ENCODE measurements at regions not wholly inside any gene's neighbourhood (a gene's known extent, or its start where the extent isn't known, plus 50 kb on each side); places are given as distances from the start of the nearest gene placed in this dataset.
"Not testable (repeated sequence)": the region's sequence is repeated elsewhere in the genome, so short reads cannot be mapped to it uniquely, and the experiment has no call there.

- DNase-seq (ENCODE audit: insufficient read length, low spot score) = no peak
- FAIRE-seq = no peak
- TF ChIP-seq POLR2AphosphoS5 (IDR thresholded peaks at IDR 0.05; ENCODE audit: low read depth, low read length) (no peak), SPI1 (IDR thresholded peaks at IDR 0.05; ENCODE audit: low read depth, low read length) (no peak)
Observed at GRCh38 chr9:88890546-88890945, 100.7 kb upstream of the S1PR3 start.

GRCh38 chr9:88891040-88891439 is 100.2 kb upstream of the S1PR3 start:
- DNase-seq (ENCODE audit: insufficient read length, low spot score) (no peak), FAIRE-seq (no peak)
- TF ChIP-seq POLR2A (IDR thresholded peaks at IDR 0.05; ENCODE audit: low read depth, low read length) = no peak
- TF ChIP-seq TAF1 (IDR thresholded peaks at IDR 0.05; ENCODE audit: low read depth, low read length) = no peak
- TF ChIP-seq POU2F2 (IDR thresholded peaks at IDR 0.05; ENCODE audit: low read depth, low read length) = no peak
- TF ChIP-seq PAX5 (IDR thresholded peaks at IDR 0.05; ENCODE audit: insufficient read depth, low read length, severe bottlenecking) = no peak
- no peak for TF ChIP-seq SPI1 (IDR thresholded peaks at IDR 0.05; ENCODE audit: low read depth, low read length)
- TF ChIP-seq POLR2AphosphoS5 (IDR thresholded peaks at IDR 0.05; ENCODE audit: low read depth, low read length) = no peak

GRCh38 chr9:88892724-88893123 is 98.5 kb upstream of the S1PR3 start:
- FAIRE-seq (no peak), DNase-seq (ENCODE audit: insufficient read length, low spot score) (no peak)
- no peak for TF ChIP-seq PAX5 (IDR thresholded peaks at IDR 0.05; ENCODE audit: insufficient read depth, low read length, severe bottlenecking)

DNA sequence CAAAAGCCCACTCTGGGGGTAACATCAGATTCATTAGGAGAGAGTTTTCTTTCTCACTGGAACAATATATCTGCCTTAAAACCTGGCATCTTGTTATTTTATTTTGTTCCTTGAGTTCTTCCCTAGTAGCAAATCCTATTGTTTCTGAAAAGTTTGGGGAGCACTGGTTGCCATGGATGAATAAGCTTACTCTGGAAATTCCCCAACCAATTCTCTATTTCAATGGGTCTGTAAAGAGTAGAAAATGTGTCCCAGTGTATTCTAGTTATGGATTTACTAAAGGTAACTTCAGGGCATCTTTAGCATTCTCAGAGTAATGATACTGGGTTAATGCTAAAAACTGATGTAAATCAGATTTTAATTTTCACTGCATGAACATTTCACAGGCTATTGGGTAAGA is 94.2 kb upstream of the S1PR3 start:
- FAIRE-seq (no peak), DNase-seq (ENCODE audit: insufficient read length, low spot score) (no peak)
- TF ChIP-seq PAX5 (IDR thresholded peaks at IDR 0.05; ENCODE audit: insufficient read depth, low read length, severe bottlenecking) (no peak), POU2F2 (IDR thresholded peaks at IDR 0.05; ENCODE audit: low read depth, low read length) (no peak), POLR2A (IDR thresholded peaks at IDR 0.05; ENCODE audit: low read depth, low read length) (no peak), POLR2AphosphoS5 (IDR thresholded peaks at IDR 0.05; ENCODE audit: low read depth, low read length) (no peak), TAF1 (IDR thresholded peaks at IDR 0.05; ENCODE audit: low read depth, low read length) (no peak)

DNA sequence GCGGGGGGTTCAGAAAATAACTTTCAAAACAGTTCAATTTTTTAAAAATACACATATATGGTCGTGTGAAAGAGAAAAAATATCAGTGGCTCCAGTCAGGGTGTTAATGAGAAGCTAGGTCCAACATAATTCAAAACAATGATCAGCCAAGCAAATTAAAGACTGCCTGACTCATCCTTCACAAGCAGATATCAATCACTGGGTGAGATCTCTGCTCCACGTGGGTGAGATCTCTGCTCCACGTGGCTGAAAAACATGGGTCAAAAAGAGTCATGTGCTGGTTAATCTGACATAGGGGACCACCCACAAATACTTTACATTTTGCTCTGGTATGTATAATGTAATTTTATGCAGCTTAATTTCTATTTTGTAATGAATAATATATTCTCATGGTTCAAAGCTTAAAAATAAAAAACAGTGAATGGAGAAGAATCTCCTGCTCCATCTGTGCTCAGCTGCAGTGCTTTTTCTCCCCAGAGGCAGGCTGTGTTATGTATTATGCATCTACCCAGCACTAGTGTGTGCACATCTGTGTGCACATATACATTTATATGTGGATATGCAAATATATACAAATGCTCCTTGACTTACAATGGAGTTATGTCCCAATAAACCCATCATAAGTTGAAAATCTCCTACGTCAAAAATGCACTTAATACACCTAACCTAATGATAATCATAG is 93.1 kb upstream of the S1PR3 start:
- TF ChIP-seq PAX5 (IDR thresholded peaks at IDR 0.05; ENCODE audit: insufficient read depth, low read length, severe bottlenecking) = no peak
- TF ChIP-seq TAF1 (IDR thresholded peaks at IDR 0.05; ENCODE audit: low read depth, low read length) = no peak
- no peak for TF ChIP-seq POU2F2 (IDR thresholded peaks at IDR 0.05; ENCODE audit: low read depth, low read length)
- no peak for TF ChIP-seq SPI1 (IDR thresholded peaks at IDR 0.05; ENCODE audit: low read depth, low read length)
- no peak for TF ChIP-seq POLR2A (IDR thresholded peaks at IDR 0.05; ENCODE audit: low read depth, low read length)
- no peak for TF ChIP-seq POLR2AphosphoS5 (IDR thresholded peaks at IDR 0.05; ENCODE audit: low read depth, low read length)
- no peak for FAIRE-seq
- no peak for DNase-seq (ENCODE audit: insufficient read length, low spot score)

GRCh38 chr9:88905506-88905905 is 85.8 kb upstream of the S1PR3 start:
- TF ChIP-seq POLR2A (IDR thresholded peaks at IDR 0.05; ENCODE audit: low read depth, low read length) (no peak), TAF1 (IDR thresholded peaks at IDR 0.05; ENCODE audit: low read depth, low read length) (no peak), POLR2AphosphoS5 (IDR thresholded peaks at IDR 0.05; ENCODE audit: low read depth, low read length) (no peak)
- DNase-seq (ENCODE audit: insufficient read length, low spot score) (no peak), FAIRE-seq (no peak)

GRCh38 chr9:88915916-88916315 is 75.4 kb upstream of the S1PR3 start:
- DNase-seq (ENCODE audit: insufficient read length, low spot score) (no peak), FAIRE-seq (no peak)
- TF ChIP-seq POLR2AphosphoS5 (IDR thresholded peaks at IDR 0.05; ENCODE audit: low read depth, low read length) = no peak

DNA sequence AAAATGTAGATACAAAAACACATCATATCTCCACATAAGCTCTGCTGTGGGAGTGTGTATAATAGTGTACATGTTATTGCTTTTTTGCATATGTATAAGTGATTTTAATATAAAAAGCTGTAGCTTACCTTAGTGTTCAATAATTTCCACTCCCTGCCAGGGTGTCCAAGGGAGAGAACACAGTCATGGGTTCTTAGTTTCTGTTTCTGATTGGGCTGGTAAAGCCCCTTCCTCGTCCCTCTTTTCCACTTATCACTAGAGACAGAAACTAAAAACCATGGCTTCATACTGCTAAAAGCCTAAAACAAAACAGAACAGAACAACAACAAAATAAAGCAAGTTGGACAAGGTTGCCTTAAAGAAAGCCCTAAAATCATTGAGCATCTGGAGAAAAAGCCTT is 74.4 kb upstream of the S1PR3 start:
- TF ChIP-seq TAF1 (IDR thresholded peaks at IDR 0.05; ENCODE audit: low read depth, low read length) = no peak
- TF ChIP-seq POLR2A (IDR thresholded peaks at IDR 0.05; ENCODE audit: low read depth, low read length) = no peak
- no peak for TF ChIP-seq POLR2AphosphoS5 (IDR thresholded peaks at IDR 0.05; ENCODE audit: low read depth, low read length)
- no peak for TF ChIP-seq SPI1 (IDR thresholded peaks at IDR 0.05; ENCODE audit: low read depth, low read length)
- TF ChIP-seq PAX5 (IDR thresholded peaks at IDR 0.05; ENCODE audit: insufficient read depth, low read length, severe bottlenecking) = no peak
- TF ChIP-seq POU2F2 (IDR thresholded peaks at IDR 0.05; ENCODE audit: low read depth, low read length) = no peak
- FAIRE-seq (no peak), DNase-seq (ENCODE audit: insufficient read length, low spot score) (no peak)

DNA sequence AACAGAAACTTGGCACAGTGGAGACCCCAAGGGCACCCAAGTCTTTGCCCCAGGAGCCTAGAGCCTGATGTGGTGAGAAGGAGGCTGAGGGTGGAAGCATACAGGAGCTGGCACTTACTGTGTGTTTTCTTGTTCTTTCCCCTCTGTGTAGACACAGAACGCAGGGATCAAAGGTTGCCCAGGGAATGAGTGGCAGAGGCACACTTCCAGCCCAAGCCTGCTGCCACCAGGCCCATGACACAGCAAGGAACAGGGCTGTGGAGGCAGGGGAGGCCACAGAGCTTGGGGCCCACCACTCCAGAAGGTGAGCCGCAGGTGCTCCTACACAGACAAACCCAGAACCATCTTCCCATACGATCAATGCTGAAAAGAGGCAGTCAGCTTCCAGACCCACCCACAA is 73.9 kb upstream of the S1PR3 start:
- FAIRE-seq = no peak
- DNase-seq (ENCODE audit: insufficient read length, low spot score) = no peak
- TF ChIP-seq TAF1 (IDR thresholded peaks at IDR 0.05; ENCODE audit: low read depth, low read length) (no peak), POU2F2 (IDR thresholded peaks at IDR 0.05; ENCODE audit: low read depth, low read length) (no peak), POLR2AphosphoS5 (IDR thresholded peaks at IDR 0.05; ENCODE audit: low read depth, low read length) (no peak), POLR2A (IDR thresholded peaks at IDR 0.05; ENCODE audit: low read depth, low read length) (no peak), PAX5 (IDR thresholded peaks at IDR 0.05; ENCODE audit: insufficient read depth, low read length, severe bottlenecking) (no peak), SPI1 (IDR thresholded peaks at IDR 0.05; ENCODE audit: low read depth, low read length) (no peak)

DNA sequence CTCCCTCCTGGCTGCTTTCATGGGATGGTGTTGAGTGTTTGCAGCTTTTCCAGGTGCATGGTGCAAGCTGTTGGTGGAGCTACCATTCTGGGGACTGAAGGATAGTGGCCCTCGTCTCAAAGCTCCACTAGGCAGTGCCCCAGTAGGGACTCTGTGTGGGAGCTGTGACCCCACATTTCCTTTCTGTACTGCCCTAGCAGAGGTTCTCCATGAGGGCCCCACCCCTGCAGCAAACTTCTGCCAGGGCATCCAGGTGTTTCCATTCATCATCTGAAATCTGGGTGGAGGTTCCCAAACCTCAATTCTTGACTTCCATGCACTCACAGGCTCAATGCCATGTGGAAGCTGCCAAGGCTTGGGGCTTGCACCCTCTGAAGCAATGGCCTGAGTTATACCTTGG is 72.7 kb upstream of the S1PR3 start:
- not testable (repeated sequence) for DNase-seq (ENCODE audit: insufficient read length, low spot score); FAIRE-seq

- TF ChIP-seq POU2F2 (IDR thresholded peaks at IDR 0.05; ENCODE audit: low read depth, low read length) (no peak), POLR2A (IDR thresholded peaks at IDR 0.05; ENCODE audit: low read depth, low read length) (no peak), PAX5 (IDR thresholded peaks at IDR 0.05; ENCODE audit: insufficient read depth, low read length, severe bottlenecking) (no peak), TAF1 (IDR thresholded peaks at IDR 0.05; ENCODE audit: low read depth, low read length) (no peak)
- DNase-seq (ENCODE audit: insufficient read length, low spot score) = no peak
Observed at GRCh38 chr9:88920645-88921044, 70.6 kb upstream of the S1PR3 start.

More at GRCh38 chr9:88920645-88921044, 70.6 kb upstream of the S1PR3 start:
- no peak for FAIRE-seq

Data from GM12891 (cell line).